ENCODE measurements at regions not wholly inside any gene's neighbourhood (a gene's known extent, or its start where the extent isn't known, plus 50 kb on each side); places are given as distances from the start of the nearest gene placed in this dataset.

DNA sequence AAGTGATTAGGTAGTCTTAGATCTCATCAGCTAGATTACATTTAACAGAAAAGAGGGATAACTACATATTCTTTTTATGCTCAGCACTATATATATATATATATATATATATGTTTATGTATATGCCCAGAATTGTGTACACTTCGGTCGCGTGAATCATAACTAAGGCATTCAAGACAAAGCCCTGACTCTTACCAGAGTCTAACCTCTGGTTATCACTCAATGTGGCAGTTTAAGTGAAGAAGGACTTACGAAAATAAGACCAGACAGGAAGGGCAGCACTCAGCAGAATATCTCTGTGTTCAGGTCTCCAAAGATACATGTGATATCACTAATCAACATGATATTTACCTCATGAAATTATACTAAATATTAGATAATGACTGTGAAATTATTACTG lies 1326.7 kb downstream of the MRPL39 start:
- Mint-ChIP-seq H3K4me1 (ENCODE audit: low read depth, unreplicated experiment) (peaks cover 5% of the 10 kb centered on the region), H3K4me3 (ENCODE audit: low read depth, unreplicated experiment) (no peak overlapping the region), H3K36me3 (ENCODE audit: insufficient read depth, unreplicated experiment) (no peaks in the 10 kb centered on the region), H3K9me3 (ENCODE audit: low read depth, unreplicated experiment) (peaks cover 7% of the 10 kb centered on the region), H3K27me3 (ENCODE audit: unreplicated experiment) (no peaks in the 10 kb centered on the region), H3K27ac (ENCODE audit: unreplicated experiment) (no peak overlapping the region)
- intact Hi-C loops (cut with micrococcal nuclease; ENCODE audit: unreplicated experiment): no loop called here
- TF ChIP-seq, protein P1, sequence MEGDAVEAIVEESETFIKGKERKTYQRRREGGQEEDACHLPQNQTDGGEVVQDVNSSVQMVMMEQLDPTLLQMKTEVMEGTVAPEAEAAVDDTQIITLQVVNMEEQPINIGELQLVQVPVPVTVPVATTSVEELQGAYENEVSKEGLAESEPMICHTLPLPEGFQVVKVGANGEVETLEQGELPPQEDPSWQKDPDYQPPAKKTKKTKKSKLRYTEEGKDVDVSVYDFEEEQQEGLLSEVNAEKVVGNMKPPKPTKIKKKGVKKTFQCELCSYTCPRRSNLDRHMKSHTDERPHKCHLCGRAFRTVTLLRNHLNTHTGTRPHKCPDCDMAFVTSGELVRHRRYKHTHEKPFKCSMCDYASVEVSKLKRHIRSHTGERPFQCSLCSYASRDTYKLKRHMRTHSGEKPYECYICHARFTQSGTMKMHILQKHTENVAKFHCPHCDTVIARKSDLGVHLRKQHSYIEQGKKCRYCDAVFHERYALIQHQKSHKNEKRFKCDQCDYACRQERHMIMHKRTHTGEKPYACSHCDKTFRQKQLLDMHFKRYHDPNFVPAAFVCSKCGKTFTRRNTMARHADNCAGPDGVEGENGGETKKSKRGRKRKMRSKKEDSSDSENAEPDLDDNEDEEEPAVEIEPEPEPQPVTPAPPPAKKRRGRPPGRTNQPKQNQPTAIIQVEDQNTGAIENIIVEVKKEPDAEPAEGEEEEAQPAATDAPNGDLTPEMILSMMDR (IDR thresholded peaks at IDR 0.05; ENCODE audit: unreplicated experiment): no peak
- CTCF ChIA-PET: no interaction called here
- no TSS peak for BruUV-seq (replicated peaks)
- no peak for DNase-seq

DNA sequence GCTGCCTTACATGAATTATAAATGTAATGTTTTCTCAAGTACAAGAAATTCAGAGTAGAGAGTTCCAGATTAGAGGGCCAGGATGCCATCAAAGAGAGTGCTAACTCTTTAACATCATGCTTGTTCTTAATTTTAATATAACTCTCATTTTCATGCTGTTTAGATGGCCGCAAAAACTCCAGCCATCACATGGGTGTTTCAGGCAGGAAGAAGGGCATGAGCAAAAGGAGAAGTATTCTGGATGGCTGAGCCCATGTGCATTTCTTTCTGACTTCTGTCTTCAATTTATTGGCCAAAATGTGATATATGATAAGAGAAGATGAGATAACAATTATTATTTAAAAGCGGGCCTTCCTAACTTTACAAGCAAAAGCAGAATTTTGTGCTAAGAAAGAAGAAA lies 1328.6 kb downstream of the MRPL39 start:
- no peaks in the 10 kb centered on the region for H3K27me3 Mint-ChIP-seq (ENCODE audit: unreplicated experiment)
- TF ChIP-seq, protein P1 (IDR thresholded peaks at IDR 0.05; ENCODE audit: unreplicated experiment): no peak
- H3K4me1 Mint-ChIP-seq (ENCODE audit: low read depth, unreplicated experiment): peaks cover 5% of the 10 kb centered on the region
- intact Hi-C loops (cut with micrococcal nuclease; ENCODE audit: unreplicated experiment): no loop called here
- BruUV-seq (replicated peaks): no TSS peak
- DNase-seq: no peak
- no peak overlapping the region for H3K4me3 Mint-ChIP-seq (ENCODE audit: low read depth, unreplicated experiment)
- H3K36me3 Mint-ChIP-seq (ENCODE audit: insufficient read depth, unreplicated experiment): no peaks in the 10 kb centered on the region
- no peak overlapping the region for H3K27ac Mint-ChIP-seq (ENCODE audit: unreplicated experiment)
- CTCF ChIA-PET: no interaction called here
- H3K9me3 Mint-ChIP-seq (ENCODE audit: low read depth, unreplicated experiment): peaks cover 7% of the 10 kb centered on the region

DNA sequence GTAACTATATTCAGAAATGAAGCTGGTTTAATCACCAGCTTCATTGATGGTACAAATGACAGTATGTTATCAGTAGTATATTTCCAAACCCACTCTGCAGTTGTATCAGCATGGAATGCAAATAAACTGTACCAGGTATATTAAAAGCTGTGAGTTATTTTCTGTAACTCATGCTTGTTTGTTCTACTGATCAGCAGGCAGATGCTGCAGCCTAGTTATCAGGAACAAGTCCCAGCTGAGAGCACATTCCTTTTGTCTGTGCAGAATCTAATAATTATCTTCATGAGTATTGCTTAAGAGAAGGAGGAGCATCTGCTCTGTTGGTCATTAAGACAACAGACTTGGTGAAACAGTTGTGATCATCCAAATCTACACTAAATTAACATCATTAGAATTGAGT lies 1331.1 kb downstream of the MRPL39 start:
- H3K4me3 Mint-ChIP-seq (ENCODE audit: low read depth, unreplicated experiment): no peak overlapping the region
- TF ChIP-seq, protein P1 (IDR thresholded peaks at IDR 0.05; ENCODE audit: unreplicated experiment): no peak
- no peaks in the 10 kb centered on the region for H3K36me3 Mint-ChIP-seq (ENCODE audit: insufficient read depth, unreplicated experiment)
- no peak overlapping the region for H3K27ac Mint-ChIP-seq (ENCODE audit: unreplicated experiment)
- CTCF ChIA-PET: no interaction called here
- H3K9me3 Mint-ChIP-seq (ENCODE audit: low read depth, unreplicated experiment): peaks cover 4% of the 10 kb centered on the region
- peaks cover 9% of the 10 kb centered on the region for H3K4me1 Mint-ChIP-seq (ENCODE audit: low read depth, unreplicated experiment)
- no peak for DNase-seq
- BruUV-seq (replicated peaks): no TSS peak
- intact Hi-C loops (cut with micrococcal nuclease; ENCODE audit: unreplicated experiment): no loop called here
- no peaks in the 10 kb centered on the region for H3K27me3 Mint-ChIP-seq (ENCODE audit: unreplicated experiment)

DNA sequence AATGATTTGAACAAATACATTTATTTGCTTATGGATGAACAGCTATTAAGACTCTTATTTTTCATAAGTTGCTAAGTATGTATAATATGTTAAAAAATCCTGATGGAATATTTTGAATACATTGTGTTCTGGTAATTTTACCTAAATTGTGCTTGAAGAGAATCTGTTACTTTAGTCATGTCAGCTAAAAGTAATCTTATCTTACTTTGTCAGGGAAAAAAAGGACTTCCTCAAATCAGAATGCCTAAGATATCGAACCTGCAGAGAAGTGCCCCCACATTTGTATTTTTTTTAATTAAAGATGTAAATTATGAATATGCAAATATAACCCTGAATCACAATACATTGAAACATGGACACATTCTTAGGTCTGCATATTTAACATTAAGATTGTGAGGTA lies 1331.7 kb downstream of the MRPL39 start:
- no peak overlapping the region for H3K27ac Mint-ChIP-seq (ENCODE audit: unreplicated experiment)
- peaks cover 15% of the 10 kb centered on the region for H3K4me1 Mint-ChIP-seq (ENCODE audit: low read depth, unreplicated experiment)
- TF ChIP-seq, protein P1 (IDR thresholded peaks at IDR 0.05; ENCODE audit: unreplicated experiment): no peak
- peaks cover 10% of the 10 kb centered on the region for H3K9me3 Mint-ChIP-seq (ENCODE audit: low read depth, unreplicated experiment)
- H3K36me3 Mint-ChIP-seq (ENCODE audit: insufficient read depth, unreplicated experiment): no peaks in the 10 kb centered on the region
- CTCF ChIA-PET: no interaction called here
- no TSS peak for BruUV-seq (replicated peaks)
- H3K4me3 Mint-ChIP-seq (ENCODE audit: low read depth, unreplicated experiment): no peak overlapping the region
- no peaks in the 10 kb centered on the region for H3K27me3 Mint-ChIP-seq (ENCODE audit: unreplicated experiment)
- intact Hi-C loops (cut with micrococcal nuclease; ENCODE audit: unreplicated experiment): no loop called here
- no peak for DNase-seq

DNA sequence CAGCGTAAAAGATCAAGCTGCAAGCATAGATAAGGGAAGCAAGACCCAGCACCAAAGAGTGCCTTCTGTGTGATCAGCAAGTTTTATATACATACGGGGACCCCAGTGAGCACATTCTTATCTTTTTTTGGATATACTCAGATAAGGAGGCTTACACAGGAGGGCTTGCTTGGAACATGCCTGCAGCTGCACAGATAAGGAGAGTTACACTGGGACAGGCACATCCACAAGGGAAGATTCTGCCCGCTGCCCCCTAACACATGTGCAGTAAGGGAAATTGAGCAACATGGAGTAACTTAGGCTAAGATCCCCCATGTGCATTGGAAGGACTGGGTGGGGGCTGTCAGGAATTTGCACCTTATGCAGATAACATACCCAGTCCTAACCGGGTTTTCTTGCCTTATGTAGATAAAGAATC lies 1334.8 kb downstream of the MRPL39 start:
- TF ChIP-seq, protein P1 (IDR thresholded peaks at IDR 0.05; ENCODE audit: unreplicated experiment): no peak
- Mint-ChIP-seq H3K27me3 (ENCODE audit: unreplicated experiment) (no peaks in the 10 kb centered on the region), H3K4me3 (ENCODE audit: low read depth, unreplicated experiment) (no peak overlapping the region), H3K36me3 (ENCODE audit: insufficient read depth, unreplicated experiment) (no peaks in the 10 kb centered on the region), H3K4me1 (ENCODE audit: low read depth, unreplicated experiment) (peaks cover 11% of the 10 kb centered on the region), H3K9me3 (ENCODE audit: low read depth, unreplicated experiment) (peaks cover 10% of the 10 kb centered on the region), H3K27ac (ENCODE audit: unreplicated experiment) (no peak overlapping the region)
- intact Hi-C loops (cut with micrococcal nuclease; ENCODE audit: unreplicated experiment): no loop called here
- DNase-seq: no peak
- no TSS peak for BruUV-seq (replicated peaks)
- CTCF ChIA-PET: no interaction called here

Data from Calu3 (cell line).